ENCODE measurements at regions not wholly inside any gene's neighbourhood (a gene's known extent, or its start where the extent isn't known, plus 50 kb on each side); places are given as distances from the start of the nearest gene placed in this dataset.

- TF ChIP-seq, protein P1, sequence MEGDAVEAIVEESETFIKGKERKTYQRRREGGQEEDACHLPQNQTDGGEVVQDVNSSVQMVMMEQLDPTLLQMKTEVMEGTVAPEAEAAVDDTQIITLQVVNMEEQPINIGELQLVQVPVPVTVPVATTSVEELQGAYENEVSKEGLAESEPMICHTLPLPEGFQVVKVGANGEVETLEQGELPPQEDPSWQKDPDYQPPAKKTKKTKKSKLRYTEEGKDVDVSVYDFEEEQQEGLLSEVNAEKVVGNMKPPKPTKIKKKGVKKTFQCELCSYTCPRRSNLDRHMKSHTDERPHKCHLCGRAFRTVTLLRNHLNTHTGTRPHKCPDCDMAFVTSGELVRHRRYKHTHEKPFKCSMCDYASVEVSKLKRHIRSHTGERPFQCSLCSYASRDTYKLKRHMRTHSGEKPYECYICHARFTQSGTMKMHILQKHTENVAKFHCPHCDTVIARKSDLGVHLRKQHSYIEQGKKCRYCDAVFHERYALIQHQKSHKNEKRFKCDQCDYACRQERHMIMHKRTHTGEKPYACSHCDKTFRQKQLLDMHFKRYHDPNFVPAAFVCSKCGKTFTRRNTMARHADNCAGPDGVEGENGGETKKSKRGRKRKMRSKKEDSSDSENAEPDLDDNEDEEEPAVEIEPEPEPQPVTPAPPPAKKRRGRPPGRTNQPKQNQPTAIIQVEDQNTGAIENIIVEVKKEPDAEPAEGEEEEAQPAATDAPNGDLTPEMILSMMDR (IDR thresholded peaks at IDR 0.05; ENCODE audit: low read depth, low read length, poor library complexity, severe bottlenecking), result no peak
- TF ChIP-seq EZH2phosphoT487 (IDR thresholded peaks at IDR 0.05; ENCODE audit: borderline replicate concordance, low read length), result no peak
Observed at GRCh38 chr5:133751846-133752245, 139.5 kb upstream of the FSTL4 start.
